H1 (cell line): ENCODE measurements at regions not wholly inside any gene's neighbourhood (a gene's known extent, or its start where the extent isn't known, plus 50 kb on each side); places are given as distances from the start of the nearest gene placed in this dataset.

ENCODE experiments used
- CTCF ChIA-PET: fragments of 300-600 bp; sonication (Branson Sonifier 250); formaldehyde crosslinking; loops from one replicate; lab custom pipeline; 2021; ENCODE audit not compliant: partially characterized antibody; lab: Charles Lee
- POLR2A ChIA-PET: fragments of 300-600 bp; sonication (Branson Sonifier 250); formaldehyde crosslinking; loops from one replicate; lab custom pipeline; 2021; ENCODE audit warnings: inconsistent platforms; ENCODE audit not compliant: partially characterized antibody; lab: Charles Lee
- DNase-seq, 2 experiments: peaks; one replicate each; pipeline versions ENCODE4 v3.0.0 to v3.0.0-alpha.2; 2010 to 2022; ENCODE audit warnings: low spot score in 2 of 2, low read depth in 1 of 2, mixed read lengths in 1 of 2
- FAIRE-seq: peaks from 2 replicates; lab custom pipeline; 2011; peaks lifted over from hg19 to GRCh38; lab: Jason Lieb, UNC
- H2AFZ ChIP-seq: 2 replicates; pipeline ENCODE4 v1.8.1; 2012; ENCODE audit warnings: low read length, inconsistent platforms
- H2AK5ac ChIP-seq: 2 replicates; pipeline ENCODE4 v1.6.1; 2013; ENCODE audit warnings: low read depth, low read length
- H2BK120ac ChIP-seq: replicated peaks from 2 replicates; pipeline ENCODE3; 2013; ENCODE audit warnings: low read depth, low read length, inconsistent platforms
- H2BK12ac ChIP-seq: 2 replicates; pipeline ENCODE4 v1.6.1; 2013; ENCODE audit warnings: low read depth, low read length
- H2BK15ac ChIP-seq: 2 replicates; pipeline ENCODE4 v1.6.1; 2013; ENCODE audit warnings: low read length
- H2BK20ac ChIP-seq: 2 replicates; pipeline ENCODE4 v1.6.1; 2013; ENCODE audit warnings: low read length
- H2BK5ac ChIP-seq: 2 replicates; pipeline ENCODE4 v1.6.1; 2013; ENCODE audit warnings: low read depth, low read length
- H3K14ac ChIP-seq: 2 replicates; pipeline ENCODE4 v1.6.1; 2013; ENCODE audit warnings: inconsistent platforms; ENCODE audit not compliant: insufficient read length
- H3K18ac ChIP-seq: 2 replicates; pipeline ENCODE4 v1.6.1; 2013; ENCODE audit warnings: low read length; ENCODE audit errors: extremely low read depth
- H3K23ac ChIP-seq: 2 replicates; pipeline ENCODE4 v1.6.1; 2013; ENCODE audit warnings: inconsistent platforms; ENCODE audit not compliant: insufficient read length
- H3K23me2 ChIP-seq: 2 replicates; pipeline ENCODE4 v1.6.1; 2013; ENCODE audit warnings: low read depth, low read length
- H3K27ac ChIP-seq: 2 replicates; pipeline ENCODE4 v1.6.1; 2011; ENCODE audit warnings: low read depth, low read length, inconsistent platforms
- H3K27me3 ChIP-seq, 4 experiments: replicated peaks in 1 of 4; 1 replicate in 1 of 4; 2 replicates in 3 of 4; pipeline versions ENCODE4 v1.6.1 to v1.8.1; 2011 to 2013; ENCODE audit warnings: low read length in 3 of 4, mild to moderate bottlenecking in 3 of 4, inconsistent platforms in 2 of 4, mixed read lengths in 2 of 4, moderate library complexity in 1 of 4; ENCODE audit not compliant: control insufficient read depth in 3 of 4, insufficient read depth in 3 of 4; ENCODE audit errors: extremely low read depth in 1 of 4
- H3K36me3 ChIP-seq, 4 experiments: 2 replicates each; pipeline versions ENCODE4 v1.6.1 to v1.8.1; 2011 to 2013; ENCODE audit warnings: mild to moderate bottlenecking in 4 of 4, low read length in 3 of 4, moderate library complexity in 2 of 4, control low read depth in 1 of 4, inconsistent platforms in 1 of 4; ENCODE audit not compliant: insufficient read depth in 4 of 4, control insufficient read depth in 2 of 4
- H3K4ac ChIP-seq: replicated peaks from 2 replicates; pipeline ENCODE3; 2013; ENCODE audit warnings: low read length, low read depth, mixed read lengths, inconsistent platforms; ENCODE audit not compliant: insufficient read length
- H3K4me1 ChIP-seq, 4 experiments: replicated peaks in 1 of 4; 1 replicate in 1 of 4; 2 replicates in 3 of 4; pipeline versions ENCODE4 v1.6.1 to v1.8.1; 2011 to 2013; ENCODE audit warnings: low read length in 3 of 4, inconsistent platforms in 2 of 4, mixed read lengths in 1 of 4; ENCODE audit not compliant: insufficient read depth in 4 of 4, control insufficient read depth in 3 of 4
- H3K4me2 ChIP-seq, 2 experiments: 2 replicates each; pipeline versions ENCODE4 v1.6.1 to v1.8.1; 2011 to 2013; ENCODE audit warnings: low read depth in 2 of 2, low read length in 2 of 2, control low read depth in 1 of 2, inconsistent platforms in 1 of 2, mild to moderate bottlenecking in 1 of 2; ENCODE audit not compliant: insufficient read depth in 1 of 2
- H3K4me3 ChIP-seq, 4 experiments: fragments of 200-600, 300-600 bp in 1 of 4; sonication (generic), shearing (Covaris generic), sonication (Bioruptor Twin) in 1 of 4; 2 replicates each; pipeline versions ENCODE4 v1.5.1 to v1.8.1; 2011 to 2016; ENCODE audit warnings: low read length in 4 of 4, low read depth in 3 of 4, control low read depth in 2 of 4, inconsistent platforms in 2 of 4, mild to moderate bottlenecking in 2 of 4, mixed read lengths in 1 of 4, moderate library complexity in 1 of 4; ENCODE audit not compliant: insufficient read depth in 2 of 4; ENCODE audit errors: extremely low read depth in 1 of 4
- H3K56ac ChIP-seq: replicated peaks from 2 replicates; pipeline ENCODE3; 2013; ENCODE audit warnings: low read depth, mild to moderate bottlenecking, mixed read lengths, low read length, inconsistent platforms; ENCODE audit not compliant: insufficient read length
- H3K79me1 ChIP-seq: 2 replicates; pipeline ENCODE4 v1.6.1; 2013; ENCODE audit warnings: low read depth, low read length, control low read depth
- H3K79me2 ChIP-seq, 2 experiments: 2 replicates each; pipeline versions ENCODE4 v1.6.1 to v1.8.1; 2012 to 2013; ENCODE audit warnings: low read length in 2 of 2, mild to moderate bottlenecking in 2 of 2, inconsistent platforms in 1 of 2; ENCODE audit not compliant: insufficient read depth in 2 of 2, control insufficient read depth in 1 of 2
- H3K9ac ChIP-seq, 4 experiments: replicated peaks in 1 of 4; 1 replicate in 1 of 4; 2 replicates in 3 of 4; pipeline versions ENCODE4 v1.6.1 to v1.8.1; 2011 to 2013; ENCODE audit warnings: low read depth in 3 of 4, low read length in 3 of 4, control low read depth in 2 of 4, mild to moderate bottlenecking in 2 of 4, moderate library complexity in 2 of 4, inconsistent platforms in 1 of 4; ENCODE audit errors: extremely low read depth in 1 of 4
- H3K9me3 ChIP-seq, 2 experiments: 2 replicates each; pipeline versions ENCODE4 v1.6.1 to v1.8.1; 2012 to 2013; ENCODE audit warnings: mild to moderate bottlenecking in 2 of 2, moderate library complexity in 2 of 2, control low read depth in 1 of 2, inconsistent platforms in 1 of 2, low read depth in 1 of 2, low read length in 1 of 2, mixed read lengths in 1 of 2; ENCODE audit not compliant: insufficient read depth in 2 of 2
- H4K20me1 ChIP-seq, 2 experiments: replicated peaks in 1 of 2; 2 replicates each; pipeline versions ENCODE3 to v1.8.1; 2011 to 2013; ENCODE audit warnings: inconsistent platforms in 2 of 2, low read length in 2 of 2, mild to moderate bottlenecking in 1 of 2; ENCODE audit not compliant: insufficient read depth in 2 of 2, control insufficient read depth in 1 of 2
- H4K5ac ChIP-seq: 2 replicates; pipeline ENCODE4 v1.6.1; 2013; ENCODE audit warnings: low read length, low read depth, mixed read lengths, inconsistent platforms; ENCODE audit not compliant: insufficient read length
- H4K8ac ChIP-seq: 2 replicates; pipeline ENCODE4 v1.8.0; 2013; ENCODE audit warnings: mild to moderate bottlenecking, moderate library complexity, low read length, inconsistent platforms; ENCODE audit not compliant: insufficient read depth; ENCODE audit errors: extremely low read depth
- H4K91ac ChIP-seq: replicated peaks from 2 replicates; pipeline ENCODE3; 2013; ENCODE audit warnings: low read length, mixed read lengths, inconsistent platforms; ENCODE audit not compliant: insufficient read length
- CBX5 ChIP-seq: fragments of 300-800, 300-1000 bp; sonication (generic); IDR thresholded peaks from 2 replicates; pipeline ENCODE4 v1.7.1; 2016; ENCODE audit warnings: antibody characterized with exemption, low read length, low read depth
- CBX8 ChIP-seq: fragments of 300-800, 300-1000 bp; sonication (generic); IDR thresholded peaks from 2 replicates; pipeline ENCODE4 v1.7.1; 2016; ENCODE audit warnings: low read depth, low read length, borderline replicate concordance
- JUN ChIP-seq: IDR thresholded peaks from 2 replicates; pipeline ENCODE4 v1.6.1; 2011; ENCODE audit warnings: low read depth, mild to moderate bottlenecking, improper control_type of control experiment, low read length
- KDM4A ChIP-seq: IDR thresholded peaks from one replicate; pipeline ENCODE4 v1.7.1; 2012; ENCODE audit warnings: low read depth, mild to moderate bottlenecking, moderate library complexity, low read length, inconsistent platforms; ENCODE audit not compliant: severe bottlenecking
- MAX ChIP-seq: IDR thresholded peaks from 2 replicates; pipeline ENCODE4 v1.6.1; 2012; ENCODE audit warnings: inconsistent platforms
- NANOG ChIP-seq: IDR thresholded peaks from 2 replicates; pipeline ENCODE4 v1.6.1; 2011; ENCODE audit warnings: low read length, low read depth, mild to moderate bottlenecking, inconsistent platforms; ENCODE audit not compliant: insufficient read depth, poor library complexity, severe bottlenecking
- POU5F1 ChIP-seq: IDR thresholded peaks from 2 replicates; pipeline ENCODE4 v1.6.1; 2011; ENCODE audit warnings: low read depth, mild to moderate bottlenecking, low read length, moderate library complexity
- RNF2 ChIP-seq: fragments of 200-900, 300-1000 bp; sonication (generic); IDR thresholded peaks from 2 replicates; pipeline ENCODE4 v1.7.1; 2016; ENCODE audit warnings: borderline replicate concordance, low read depth, mild to moderate bottlenecking, antibody characterized with exemption, low read length; ENCODE audit not compliant: poor library complexity, severe bottlenecking; ENCODE audit errors: missing control alignments
- SIN3A ChIP-seq, 2 experiments: IDR thresholded peaks in 1 of 2; conservative IDR thresholded peaks in 1 of 2; 2 replicates each; pipeline ENCODE4 v1.6.1; 2011 to 2012; ENCODE audit warnings: low read length in 2 of 2, improper control_type of control experiment in 1 of 2, low read depth in 1 of 2, mild to moderate bottlenecking in 1 of 2
- TAF1 ChIP-seq: IDR thresholded peaks from 2 replicates; pipeline ENCODE4 v1.6.1; 2011; ENCODE audit warnings: mild to moderate bottlenecking, low read depth, low read length
- WGBS, 2 experiments: shearing (Covaris generic) in 1 of 2; methylation state at CpG; one replicate each; pipeline versions ENCODE4 v1.1.6 to v1.1.7; 2013 to 2015; ENCODE audit warnings: low lambda C conversion rate in 2 of 2, mixed read lengths in 2 of 2, inconsistent platforms in 1 of 2, low coverage in 1 of 2, missing lambda C conversion rate in 1 of 2; ENCODE audit not compliant: insufficient replicate concordance in 2 of 2, insufficient coverage in 1 of 2, insufficient read length in 1 of 2; ENCODE audit errors: extremely low coverage in 1 of 2, missing lambda C conversion rate in 1 of 2; 5-methylcytosine and 5-hydroxymethylcytosine counted together
- TF ChIP-seq, protein P1 (sequence below): IDR thresholded peaks from 2 replicates; pipeline ENCODE4 v1.6.1; 2011; ENCODE audit warnings: low read depth, mild to moderate bottlenecking, low read length; ENCODE audit not compliant: insufficient read depth

DNA sequence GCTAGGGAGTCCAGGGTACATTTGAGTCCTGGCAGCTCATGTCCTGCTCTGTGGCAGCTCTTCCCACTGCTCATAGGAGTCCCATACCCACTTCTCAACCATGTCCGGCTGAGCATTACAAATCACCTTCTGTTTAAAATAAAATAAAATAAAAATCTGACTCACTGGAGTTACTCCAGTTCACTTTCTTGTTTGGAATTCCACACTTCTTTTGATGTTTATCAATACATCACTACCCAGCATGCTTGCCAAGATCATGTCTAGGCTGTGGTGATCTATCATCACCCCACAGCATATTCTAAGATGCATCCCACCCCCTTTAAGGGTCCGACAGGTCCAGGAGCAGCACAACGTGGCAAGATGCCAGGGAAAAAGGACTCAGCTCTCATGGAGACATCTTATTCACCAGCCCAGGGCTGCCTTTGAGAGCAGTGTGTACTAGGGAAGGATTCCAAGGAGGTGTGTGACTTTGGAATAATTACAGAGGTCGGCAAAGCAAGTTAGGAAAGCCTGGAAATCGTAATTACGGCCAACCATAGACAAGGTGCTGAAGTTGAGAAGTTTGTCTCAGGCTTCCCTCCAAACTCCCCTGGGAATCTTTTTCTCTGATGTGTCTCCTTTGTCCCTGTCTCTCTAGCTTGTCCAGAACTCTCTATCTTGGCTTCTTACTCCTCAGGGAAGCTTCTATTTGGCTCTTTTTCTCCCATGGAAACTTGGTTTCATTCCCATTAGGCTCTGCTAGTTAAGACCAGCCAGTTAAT is 111.4 kb upstream of the SLC1A3 start:
- Histone ChIP-seq H3K9me3 (no peaks in the 10 kb centered on the region), H3K4ac (no peak overlapping the region), H4K8ac (no peak overlapping the region)
- no peak for TF ChIP-seq RNF2
- no peak for TF ChIP-seq CBX8
- no peak for TF ChIP-seq JUN
- TF ChIP-seq, protein P1, sequence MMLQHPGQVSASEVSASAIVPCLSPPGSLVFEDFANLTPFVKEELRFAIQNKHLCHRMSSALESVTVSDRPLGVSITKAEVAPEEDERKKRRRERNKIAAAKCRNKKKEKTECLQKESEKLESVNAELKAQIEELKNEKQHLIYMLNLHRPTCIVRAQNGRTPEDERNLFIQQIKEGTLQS: no peak
- no peak for TF ChIP-seq POU5F1
- no peak for TF ChIP-seq TAF1
- no peak for TF ChIP-seq KDM4A
- no peak for TF ChIP-seq NANOG
- TF ChIP-seq SIN3A (conservative IDR thresholded peaks at IDR 0.05 in 1 of 2, IDR thresholded peaks at IDR 0.05 in 1 of 2; ENCODE audit: low read depth in 1 of 2, low read length in 2 of 2): no peak
- no peak for TF ChIP-seq CBX5
- no peak for TF ChIP-seq MAX
- TF ChIP-seq, all 59 proteins: peak for 0
- no peaks in the 10 kb centered on the region for H3K36me3 ChIP-seq
- no peak overlapping the region for H2BK120ac ChIP-seq
- H3K4me1 ChIP-seq: peaks cover 0 to 2% (median 0%) of the 10 kb centered on the region in 4 experiments; a peak in 2 of 7 replicates
- H3K9ac ChIP-seq: no peak overlapping the region
- H3K79me1 ChIP-seq: no peaks in the 10 kb centered on the region
- no peaks in the 10 kb centered on the region for H4K20me1 ChIP-seq
- no peak overlapping the region for H3K4me2 ChIP-seq
- no peak overlapping the region for H4K5ac ChIP-seq
- no peak overlapping the region for H3K23ac ChIP-seq
- no peak overlapping the region for H2BK12ac ChIP-seq
- H2BK15ac ChIP-seq: no peak overlapping the region
- no peak overlapping the region for H2AK5ac ChIP-seq
- no peaks in the 10 kb centered on the region for H3K23me2 ChIP-seq
- H3K18ac ChIP-seq: no peak overlapping the region
- ChIA-PET CTCF (interaction anchor here (0.6 to 8.3 kb wide), 9 partner anchors 11 to 623 kb away, joined by 3 to 72 read pairs (median 6); no protein-coding TSS in a partner anchor), POLR2A (no interaction called here)
- H4K91ac ChIP-seq: no peak overlapping the region
- no peak overlapping the region for H3K4me3 ChIP-seq
- no peak overlapping the region for H3K27ac ChIP-seq
- WGBS, 2 experiments: 89% methylated on average over 6 of the region's 6 CpGs; no CpG with 5 or more reads in 1 of the 2 experiments
- H2AFZ ChIP-seq: no peak overlapping the region
- H2BK20ac ChIP-seq: no peak overlapping the region
- H2BK5ac ChIP-seq: no peak overlapping the region
- DNase-seq (no peak), FAIRE-seq (no peak)
- H3K56ac ChIP-seq: no peak overlapping the region
- H3K27me3 ChIP-seq: no peaks in the 10 kb centered on the region
- no peaks in the 10 kb centered on the region for H3K79me2 ChIP-seq
- no peak overlapping the region for H3K14ac ChIP-seq
